ENCODE measurements at regions not wholly inside any gene's neighbourhood (a gene's known extent, or its start where the extent isn't known, plus 50 kb on each side); places are given as distances from the start of the nearest gene placed in this dataset.

DNA sequence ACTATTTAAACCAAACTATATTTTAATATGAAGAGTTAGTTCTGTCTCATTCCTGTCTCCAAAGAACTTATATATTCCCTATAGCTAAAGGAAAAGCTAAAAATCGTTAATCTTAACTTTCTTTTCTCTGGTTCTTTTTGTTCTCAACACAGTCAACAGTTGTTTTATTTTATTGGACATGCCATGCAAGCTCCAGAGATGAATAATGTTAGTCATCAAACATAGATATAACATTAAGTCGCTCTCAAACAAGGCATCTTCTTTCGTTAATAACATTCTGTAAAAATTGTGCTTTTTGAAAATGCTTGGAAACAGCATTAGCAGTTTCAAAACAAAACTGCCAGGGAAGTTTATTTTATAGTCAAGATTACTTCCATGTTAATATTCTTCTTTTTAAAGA, 117.9 kb upstream of the GPM6A start:
- Mint-ChIP-seq H3K27ac (no peak overlapping the region), H3K27me3 (ENCODE audit: low read depth in 3 of 3) (no peaks in the 10 kb centered on the region), H3K36me3 (no peaks in the 10 kb centered on the region), H3K4me1 (no peaks in the 10 kb centered on the region), H3K4me3 (no peak overlapping the region), H3K9me3 (peaks cover 0 to 3% (median 0%) of the 10 kb centered on the region in 6 donors)
- DNase-seq, result no peak

DNA sequence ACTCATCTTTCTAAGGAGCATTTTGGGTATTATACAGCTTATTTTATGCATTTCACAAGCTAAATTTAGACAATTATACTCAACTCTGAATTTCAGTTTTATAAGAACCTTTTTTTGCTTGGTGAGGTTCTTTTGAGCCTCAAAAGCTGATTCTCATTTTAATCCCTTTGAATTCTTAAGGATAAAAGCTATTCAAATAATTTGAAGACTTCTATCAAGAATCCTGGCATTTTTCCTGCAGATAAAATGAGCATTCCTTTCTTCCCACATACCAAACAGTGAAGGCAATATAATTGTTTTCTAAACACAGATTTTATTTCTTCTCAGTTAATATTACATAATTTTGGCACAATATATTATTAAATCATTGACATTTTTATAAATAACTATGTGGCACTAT, 118.4 kb upstream of the GPM6A start:
- Mint-ChIP-seq H3K36me3 (no peaks in the 10 kb centered on the region), H3K4me3 (no peak overlapping the region), H3K27ac (no peak overlapping the region), H3K4me1 (no peaks in the 10 kb centered on the region), H3K9me3 (peaks cover 0 to 3% (median 0%) of the 10 kb centered on the region in 6 donors), H3K27me3 (ENCODE audit: low read depth in 3 of 3) (no peaks in the 10 kb centered on the region)
- no peak for DNase-seq

DNA sequence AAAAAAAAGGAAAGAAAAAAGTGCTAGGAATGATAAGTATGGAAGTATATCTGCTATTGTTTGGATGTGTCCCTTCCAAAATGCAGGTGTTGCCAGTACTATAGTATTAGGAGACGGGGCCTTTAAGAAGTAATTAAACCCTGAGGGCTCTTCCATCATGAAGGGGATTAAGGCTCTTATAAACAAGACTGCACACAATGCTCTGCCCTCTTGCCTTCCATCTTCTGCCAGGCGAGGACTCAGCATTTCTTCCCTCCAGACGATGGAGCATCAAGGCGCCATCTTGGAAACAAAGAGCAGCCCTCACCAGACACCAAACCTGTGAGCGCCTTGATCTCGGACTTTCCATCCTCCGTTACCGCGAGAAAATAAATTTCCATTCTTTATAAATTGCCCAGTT, 120.1 kb upstream of the GPM6A start:
- H3K4me3 Mint-ChIP-seq, result no peak overlapping the region
- H3K27me3 Mint-ChIP-seq (ENCODE audit: low read depth in 3 of 3), result no peaks in the 10 kb centered on the region
- H3K9me3 Mint-ChIP-seq, result peaks cover 0 to 3% (median 0%) of the 10 kb centered on the region in 6 donors
- no peaks in the 10 kb centered on the region for H3K36me3 Mint-ChIP-seq
- H3K27ac Mint-ChIP-seq, result no peak overlapping the region
- no peaks in the 10 kb centered on the region for H3K4me1 Mint-ChIP-seq
- DNase-seq, result no peak

DNA sequence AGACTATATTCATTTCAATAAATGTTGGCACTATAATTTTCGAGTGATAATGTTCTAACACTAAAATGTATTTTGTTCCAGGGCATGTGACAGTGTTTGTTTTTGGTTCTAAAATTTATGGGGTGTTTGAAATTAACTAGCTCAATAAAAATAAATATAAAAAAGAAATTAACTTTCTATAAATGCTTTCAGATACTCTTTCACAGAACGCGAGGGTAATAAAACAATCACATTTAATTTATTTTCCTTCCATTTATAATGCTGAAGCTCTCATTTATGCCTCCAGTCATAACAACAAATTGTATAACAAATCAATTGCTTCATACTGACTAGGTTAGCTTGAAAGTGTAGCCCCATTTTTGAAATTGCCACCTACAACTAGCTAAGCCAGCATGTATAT, 122.4 kb upstream of the GPM6A start:
- H3K27ac Mint-ChIP-seq, result no peak overlapping the region
- H3K9me3 Mint-ChIP-seq, result peaks cover 0 to 3% (median 0%) of the 10 kb centered on the region in 6 donors
- no peaks in the 10 kb centered on the region for H3K27me3 Mint-ChIP-seq (ENCODE audit: low read depth in 3 of 3)
- no peaks in the 10 kb centered on the region for H3K36me3 Mint-ChIP-seq
- H3K4me3 Mint-ChIP-seq, result no peak overlapping the region
- no peak for DNase-seq
- H3K4me1 Mint-ChIP-seq, result no peaks in the 10 kb centered on the region

DNA sequence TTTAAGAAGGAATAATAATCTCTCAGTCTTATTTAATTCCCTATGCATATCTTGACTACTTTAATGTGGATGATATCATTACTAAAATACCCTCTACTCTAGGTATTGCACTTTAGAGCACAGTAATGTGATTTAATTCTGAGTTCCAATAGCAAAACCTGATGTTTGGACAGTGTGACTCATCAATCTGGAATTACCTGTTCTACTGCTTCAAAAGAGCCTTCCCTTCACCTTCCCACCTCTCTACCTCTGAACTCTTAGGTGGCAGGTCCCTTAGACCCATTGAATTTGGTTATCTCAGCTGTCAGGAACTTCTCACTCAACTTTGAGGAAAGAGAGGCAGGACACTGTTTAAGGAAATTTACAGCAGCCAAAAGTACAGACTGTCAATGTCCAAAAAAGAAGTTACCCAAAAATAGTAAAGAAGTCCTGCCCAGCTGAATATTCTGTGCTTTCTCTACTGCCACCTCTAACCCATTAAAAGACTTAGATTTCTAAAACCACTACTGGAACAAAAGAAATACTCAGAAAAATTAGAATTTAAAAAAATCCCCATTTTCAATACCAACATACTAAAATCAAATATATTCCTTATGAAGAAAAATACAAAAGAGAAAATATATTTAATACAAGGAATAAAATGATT, 123.1 kb upstream of the GPM6A start:
- Mint-ChIP-seq H3K36me3 (no peaks in the 10 kb centered on the region), H3K9me3 (peaks cover 0 to 3% (median 0%) of the 10 kb centered on the region in 6 donors), H3K27ac (no peak overlapping the region), H3K4me1 (no peaks in the 10 kb centered on the region), H3K27me3 (ENCODE audit: low read depth in 3 of 3) (no peaks in the 10 kb centered on the region), H3K4me3 (no peak overlapping the region)
- no peak for DNase-seq

DNA sequence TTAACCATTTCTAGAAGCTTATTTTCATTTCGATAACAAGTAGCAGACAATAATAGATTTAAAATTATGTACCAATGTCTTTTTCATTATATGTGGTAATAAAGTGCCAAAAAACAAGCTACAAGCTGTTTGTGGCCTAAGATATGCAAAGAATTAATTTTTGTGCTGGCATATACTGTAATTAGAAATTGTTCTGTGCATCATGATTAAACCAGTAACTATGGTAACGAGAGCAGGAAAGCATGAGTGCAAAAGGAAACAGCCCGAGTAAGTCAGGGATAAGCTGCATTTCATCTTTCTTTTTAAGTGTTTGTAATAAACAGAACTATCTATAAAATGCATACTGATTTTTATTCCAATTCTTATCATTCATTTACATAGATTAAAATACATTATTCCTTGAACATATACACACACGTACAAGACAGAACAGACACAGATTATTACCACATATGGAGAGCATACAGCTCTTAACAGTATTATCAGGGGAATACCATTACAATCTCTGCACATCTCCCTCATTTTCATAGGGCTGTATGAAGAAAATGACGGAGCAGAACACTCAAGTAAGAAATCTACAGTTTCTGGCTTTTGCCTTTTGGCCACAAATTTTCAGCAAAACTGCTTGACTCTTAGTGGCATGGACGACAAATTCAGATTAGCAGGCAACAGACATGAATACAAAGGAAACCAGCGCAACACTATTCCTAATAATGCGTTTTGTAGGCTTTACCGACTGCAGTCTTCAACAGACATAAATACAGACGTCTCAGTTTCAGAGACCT, 121.3 kb upstream of the WDR17 start:
- peaks cover 0 to 2% (median 0%) of the 10 kb centered on the region in 3 donors for H3K27me3 Mint-ChIP-seq (ENCODE audit: low read depth in 3 of 3)
- peaks cover 0 to 3% (median 0%) of the 10 kb centered on the region in 6 donors for H3K9me3 Mint-ChIP-seq
- H3K36me3 Mint-ChIP-seq, result no peaks in the 10 kb centered on the region

DNA sequence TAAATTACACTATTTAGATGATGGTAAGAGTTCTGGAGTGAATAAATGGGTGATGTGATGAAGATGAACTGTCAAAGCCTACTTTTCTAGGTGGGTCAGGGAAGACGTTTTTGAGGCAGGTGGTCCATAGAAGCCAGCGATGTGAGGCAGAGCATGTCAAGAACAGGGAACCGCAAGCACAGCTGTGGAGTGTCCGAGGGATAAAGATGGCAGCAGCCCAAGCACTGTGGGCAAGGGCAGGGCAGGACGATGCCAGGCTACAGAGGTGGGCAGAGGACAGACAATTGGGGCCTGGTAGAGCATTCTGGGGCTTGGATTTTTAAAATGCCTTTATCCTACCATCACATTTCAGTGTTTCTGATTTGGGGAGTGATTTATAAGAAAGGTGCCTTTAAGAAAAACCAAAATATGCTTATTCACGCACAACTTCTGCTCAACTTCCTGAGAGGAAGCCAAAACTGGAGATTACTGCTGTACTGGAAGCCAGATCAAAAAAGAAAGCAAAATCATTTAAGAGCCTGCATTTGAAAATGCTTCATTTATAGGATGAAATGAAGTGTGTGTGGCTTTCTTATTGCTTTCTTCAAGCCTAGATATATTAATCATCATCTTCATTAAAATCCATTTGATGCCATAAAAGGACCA, 119.0 kb upstream of the WDR17 start:
- Mint-ChIP-seq H3K27ac (peak overlapping the region in 1 of 6 donors; percentile 25), H3K36me3 (no peaks in the 10 kb centered on the region)

More for the DNA sequence above, 121.3 kb upstream of the WDR17 start:
- Mint-ChIP-seq H3K27ac (no peak overlapping the region), H3K4me3 (no peak overlapping the region), H3K4me1 (peaks cover 6 to 10% of the 10 kb centered on the region in 2 donors)
- no peak for DNase-seq

DNA sequence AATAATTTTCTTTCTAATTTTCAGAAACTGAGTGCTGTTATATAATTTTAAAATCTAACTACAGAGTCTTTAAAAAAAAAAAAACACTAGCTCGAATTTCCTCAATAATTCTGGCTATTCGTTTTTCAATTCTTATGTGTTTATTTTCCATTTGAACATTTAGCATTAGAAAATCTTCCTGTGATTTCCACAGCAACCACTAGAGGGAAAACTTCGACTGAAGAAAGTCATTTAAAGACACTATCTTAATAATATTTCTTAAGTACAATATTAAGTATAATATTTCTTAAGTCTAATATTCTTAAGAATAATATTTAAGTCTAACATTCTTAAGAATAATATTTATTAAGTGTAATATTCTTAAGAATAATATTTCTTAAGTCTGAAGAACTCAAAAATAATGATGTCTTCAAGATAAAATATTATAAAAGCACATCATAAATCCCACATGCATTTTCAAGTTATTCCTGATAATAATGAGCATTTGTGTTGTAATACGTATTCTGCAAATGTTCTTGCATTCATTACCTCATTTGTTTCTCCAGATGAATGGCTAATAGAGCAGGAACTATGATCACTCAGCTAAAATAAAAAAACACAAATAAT, 118.4 kb upstream of the WDR17 start:
- peaks cover 6 to 10% of the 10 kb centered on the region in 2 donors for H3K4me1 Mint-ChIP-seq
- H3K27me3 Mint-ChIP-seq (ENCODE audit: low read depth in 3 of 3), result peaks cover 0 to 2% (median 0%) of the 10 kb centered on the region in 3 donors
- no peak overlapping the region for H3K4me3 Mint-ChIP-seq
- DNase-seq, result no peak
- H3K27ac Mint-ChIP-seq, result no peak overlapping the region
- peaks cover 0 to 2% (median 0%) of the 10 kb centered on the region in 6 donors for H3K9me3 Mint-ChIP-seq
- no peaks in the 10 kb centered on the region for H3K36me3 Mint-ChIP-seq

More for the DNA sequence above, 119.0 kb upstream of the WDR17 start:
- peaks cover 0 to 2% (median 0%) of the 10 kb centered on the region in 3 donors for H3K27me3 Mint-ChIP-seq (ENCODE audit: low read depth in 3 of 3)
- H3K4me3 Mint-ChIP-seq, result peak overlapping the region; percentile 8 to 44 (median 14)
- peaks cover 6 to 10% of the 10 kb centered on the region in 2 donors for H3K4me1 Mint-ChIP-seq
- H3K9me3 Mint-ChIP-seq, result peaks cover 0 to 2% (median 0%) of the 10 kb centered on the region in 6 donors
- no peak for DNase-seq

DNA sequence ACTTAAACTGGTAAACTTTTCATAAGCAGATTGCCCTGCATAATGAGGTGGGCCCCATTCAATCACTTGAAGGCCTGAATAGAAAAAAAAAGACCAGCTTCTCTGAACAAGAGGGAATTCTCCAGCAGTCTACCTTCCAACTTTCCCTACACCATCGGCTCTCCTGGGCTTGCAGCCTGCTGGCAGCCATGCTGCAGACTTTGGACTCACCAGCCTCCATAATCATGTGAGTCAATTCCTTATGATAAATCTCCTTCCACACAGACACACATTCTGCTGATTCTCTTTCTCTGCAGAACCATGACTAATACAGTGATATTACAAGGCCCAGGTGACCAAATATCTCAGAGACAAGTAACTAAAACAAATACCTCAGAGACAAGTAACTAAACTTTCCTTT, 113.8 kb upstream of the WDR17 start:
- no peak for DNase-seq
- Mint-ChIP-seq H3K27ac (no peak overlapping the region), H3K4me1 (peaks cover 0 to 2% of the 10 kb centered on the region in 2 donors), H3K36me3 (no peaks in the 10 kb centered on the region), H3K27me3 (ENCODE audit: low read depth in 3 of 3) (no peaks in the 10 kb centered on the region), H3K9me3 (no peaks in the 10 kb centered on the region), H3K4me3 (no peak overlapping the region)

DNA sequence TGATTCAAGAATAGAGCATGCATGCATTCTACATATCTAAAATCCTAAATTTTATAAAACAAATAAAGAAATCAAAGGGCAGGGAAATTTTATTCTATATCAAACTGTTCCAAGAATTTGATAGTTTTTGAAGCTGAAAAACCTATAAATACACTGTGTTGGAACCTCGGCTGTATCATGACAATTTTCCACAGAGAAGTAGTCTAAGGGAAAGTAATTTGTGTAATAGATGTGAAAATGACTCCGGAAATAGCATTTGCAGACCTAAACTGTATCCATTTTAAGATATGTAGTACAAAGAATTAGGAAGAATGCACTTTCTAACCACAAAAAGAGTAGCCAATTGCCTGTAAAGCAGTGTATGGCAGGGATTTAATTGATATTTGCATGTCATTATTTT, 112.5 kb upstream of the WDR17 start:
- H3K9me3 Mint-ChIP-seq, result no peaks in the 10 kb centered on the region
- H3K36me3 Mint-ChIP-seq, result no peaks in the 10 kb centered on the region
- H3K4me1 Mint-ChIP-seq, result no peaks in the 10 kb centered on the region
- no peak overlapping the region for H3K27ac Mint-ChIP-seq
- H3K4me3 Mint-ChIP-seq, result no peak overlapping the region
- no peaks in the 10 kb centered on the region for H3K27me3 Mint-ChIP-seq (ENCODE audit: low read depth in 3 of 3)
- no peak for DNase-seq

DNA sequence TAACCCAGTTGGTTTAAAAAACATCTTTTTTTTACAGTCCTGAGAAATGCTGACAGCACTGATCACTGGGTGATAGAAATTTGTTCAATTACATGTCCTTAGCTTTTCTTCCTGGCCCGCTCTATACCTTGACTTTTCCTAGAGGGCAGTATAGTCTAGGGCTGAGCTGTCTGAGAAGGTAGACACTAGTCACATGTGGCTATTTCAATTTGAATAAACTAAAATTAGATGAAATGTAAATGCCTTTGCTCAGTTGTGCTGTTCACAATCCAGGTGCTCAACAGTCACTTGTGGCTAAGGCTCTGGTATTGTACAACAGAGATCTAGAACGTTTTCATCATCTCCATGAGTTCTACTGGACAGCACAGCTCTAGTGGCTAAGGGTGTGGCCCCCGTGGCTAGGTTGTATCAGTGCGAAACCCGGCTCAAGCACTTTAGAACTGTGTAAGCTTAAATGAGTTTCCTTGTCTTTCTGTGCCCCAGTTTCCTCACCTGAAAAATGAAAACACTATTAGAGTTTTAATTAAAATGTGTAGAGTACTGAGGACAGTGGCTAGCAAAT, 111.6 kb upstream of the WDR17 start:
- Mint-ChIP-seq H3K27ac (no peak overlapping the region), H3K27me3 (ENCODE audit: low read depth in 3 of 3) (no peaks in the 10 kb centered on the region), H3K4me1 (no peaks in the 10 kb centered on the region), H3K4me3 (no peak overlapping the region), H3K9me3 (peaks cover 0 to 5% (median under 1%) of the 10 kb centered on the region in 6 donors), H3K36me3 (no peaks in the 10 kb centered on the region)
- DNase-seq, result no peak

DNA sequence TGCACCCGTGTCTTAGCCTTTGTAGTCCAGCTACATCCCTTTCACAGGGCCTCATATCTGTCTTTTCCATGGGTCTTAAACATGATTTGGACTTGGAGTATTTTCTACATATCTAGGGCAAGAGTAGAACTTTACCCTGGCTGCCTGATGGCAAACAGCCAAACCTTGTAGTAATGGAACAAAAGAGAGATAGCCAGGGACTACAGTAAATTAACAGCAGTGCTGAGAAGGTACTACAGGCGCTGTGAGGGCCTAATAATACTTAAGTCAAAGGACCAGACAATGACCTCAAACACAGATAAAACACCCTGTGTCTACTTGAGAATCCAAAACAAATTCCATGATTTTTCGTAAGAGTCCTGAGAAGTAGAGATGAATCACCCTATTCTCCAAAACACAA, 111.0 kb upstream of the WDR17 start:
- H3K27me3 Mint-ChIP-seq (ENCODE audit: low read depth in 3 of 3), result no peaks in the 10 kb centered on the region
- DNase-seq, result no peak

DNA sequence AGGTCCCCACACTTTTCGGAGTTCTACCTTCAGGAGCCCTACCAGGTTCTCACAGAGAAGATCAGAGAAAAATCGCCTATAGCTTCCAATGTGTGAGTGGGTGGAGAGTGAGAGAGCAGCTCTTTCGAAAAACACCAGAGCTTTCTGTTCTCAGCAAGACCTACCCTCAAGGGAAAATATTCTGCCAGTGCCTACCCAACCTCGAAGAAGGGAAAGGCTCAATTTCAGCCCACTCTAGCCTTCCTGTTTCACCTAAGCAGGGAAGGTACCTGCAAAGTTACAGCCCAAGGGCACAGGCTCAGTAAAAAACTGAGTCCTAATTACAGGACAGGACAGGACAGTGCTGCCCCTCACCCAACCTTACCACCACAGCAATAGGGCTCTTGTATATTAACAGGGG, 104.0 kb upstream of the WDR17 start:
- H3K4me1 Mint-ChIP-seq, result no peaks in the 10 kb centered on the region
- H3K27ac Mint-ChIP-seq, result no peak overlapping the region
- no peaks in the 10 kb centered on the region for H3K36me3 Mint-ChIP-seq
- H3K4me3 Mint-ChIP-seq, result no peak overlapping the region
- H3K27me3 Mint-ChIP-seq (ENCODE audit: low read depth in 3 of 3), result peaks cover 0 to 2% (median 0%) of the 10 kb centered on the region in 3 donors
- H3K9me3 Mint-ChIP-seq, result peaks cover 2 to 9% (median 5%) of the 10 kb centered on the region in 6 donors
- no peak for DNase-seq

More for the DNA sequence above, 111.0 kb upstream of the WDR17 start:
- no peaks in the 10 kb centered on the region for H3K4me1 Mint-ChIP-seq
- H3K27ac Mint-ChIP-seq, result no peak overlapping the region
- peaks cover 0 to 5% (median under 1%) of the 10 kb centered on the region in 6 donors for H3K9me3 Mint-ChIP-seq
- H3K36me3 Mint-ChIP-seq, result no peaks in the 10 kb centered on the region
- H3K4me3 Mint-ChIP-seq, result no peak overlapping the region
